Sigmoid colon (tissue), 6 donors: ENCODE measurements at regions not wholly inside any gene's neighbourhood (a gene's known extent, or its start where the extent isn't known, plus 50 kb on each side); places are given as distances from the start of the nearest gene placed in this dataset.

Experiments
- DNase-seq: peaks from one replicate; pipeline ENCODE4 v3.0.0-alpha.2; 2019
- H3K27ac ChIP-seq, 4 donors: fragments of 200-600 bp; sonication (generic); one replicate each; pipeline ENCODE4 v1.5.1; 2016 to 2019; ENCODE audit warnings: mild to moderate bottlenecking in 1 of 4
- H3K27me3 ChIP-seq, 3 donors: fragments of 200-600 bp; sonication (generic); one replicate each; pipeline ENCODE4 v1.5.1; 2019; ENCODE audit warnings: mild to moderate bottlenecking in 1 of 3
- H3K36me3 ChIP-seq, 4 donors: fragments of 200-600 bp; sonication (generic); one replicate each; pipeline ENCODE4 v1.5.1; 2016 to 2019
- H3K4me1 ChIP-seq, 4 donors: fragments of 200-600 bp; sonication (generic); one replicate each; pipeline ENCODE4 v1.5.1; 2017 to 2019
- H3K4me3 ChIP-seq, 4 donors: fragments of 200-600 bp; sonication (generic); one replicate each; pipeline ENCODE4 v1.5.1; 2017 to 2019; ENCODE audit warnings: mild to moderate bottlenecking in 2 of 4, moderate library complexity in 1 of 4
- H3K9me3 ChIP-seq, 4 donors: fragments of 200-600 bp in 3 of 4; sonication (generic) in 3 of 4; one replicate each; pipeline versions ENCODE4 v1.5.1 to v1.6.1; 2013 to 2019
- CTCF ChIP-seq, 4 experiments: fragments of 450-650 bp in 3 of 4; fragments of 200-600 bp in 1 of 4; IDR thresholded peaks; one replicate each; pipeline ENCODE4 v1.5.1; 2016 to 2019; ENCODE audit warnings: antibody characterized with exemption in 4 of 4, mild to moderate bottlenecking in 3 of 4, moderate library complexity in 2 of 4
- EP300 ChIP-seq, 4 donors: sonication (generic); formaldehyde crosslinking; IDR thresholded peaks; one replicate each; pipeline ENCODE4 v1.6.1; 2017; ENCODE audit warnings: antibody characterized with exemption in 4 of 4
- POLR2A ChIP-seq, 2 donors: fragments of 450-650 bp; IDR thresholded peaks; one replicate each; pipeline ENCODE4 v1.6.1; 2016; ENCODE audit warnings: antibody characterized with exemption in 2 of 2, mild to moderate bottlenecking in 2 of 2, moderate library complexity in 2 of 2
- POLR2AphosphoS5 ChIP-seq, 4 donors: sonication (generic); formaldehyde crosslinking; IDR thresholded peaks; one replicate each; pipeline ENCODE4 v1.6.1; 2017; ENCODE audit warnings: antibody characterized with exemption in 4 of 4
- WGBS, 2 donors: extraction: QIAGEN DNeasy Blood & Tissue Kit; methylation state at CpG; one replicate each; pipeline ENCODE4 v1.1.7; 2013; 5-methylcytosine and 5-hydroxymethylcytosine counted together
- intact Hi-C: fragments of 100-400 bp; cut with DNase I; formaldehyde crosslinking; loops from one replicate; pipeline ENCODE4 v1.15.1; 2023
- donor health status: healthy with polysubstance abuse.
- donor health status: healthy.

DNA sequence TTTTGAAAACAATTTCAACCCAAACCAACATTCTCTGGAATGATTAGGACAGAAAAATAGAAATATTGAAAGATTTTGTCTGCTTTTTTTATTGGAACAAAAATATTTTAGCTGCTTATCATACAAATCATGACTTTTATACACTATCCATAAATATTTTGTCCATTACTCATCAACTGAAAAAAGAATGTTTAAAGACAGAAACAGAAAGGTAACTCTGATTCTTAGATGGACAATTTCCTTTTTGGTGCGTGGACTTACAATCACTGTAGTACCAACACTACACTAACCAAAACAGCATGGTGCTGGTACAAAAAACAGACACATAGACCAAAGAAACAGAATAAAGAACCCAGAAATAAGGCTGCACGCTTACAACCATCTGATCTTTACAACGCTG, 582.8 kb upstream of the CCDC54 start:
- WGBS, 2 donors: 91 to 94% methylated on average over 3 of the region's 3 CpGs
- H3K27ac ChIP-seq: no peak overlapping the region
- no peak for DNase-seq
- no peaks in the 10 kb centered on the region for H3K9me3 ChIP-seq
- intact Hi-C loops: no loop called here
- H3K36me3 ChIP-seq: no peaks in the 10 kb centered on the region
- TF ChIP-seq POLR2A (IDR thresholded peaks at IDR 0.05) (no peak), CTCF (IDR thresholded peaks at IDR 0.05) (no peak), EP300 (IDR thresholded peaks at IDR 0.05) (no peak), POLR2AphosphoS5 (IDR thresholded peaks at IDR 0.05) (no peak)
- H3K27me3 ChIP-seq: no peaks in the 10 kb centered on the region
- H3K4me3 ChIP-seq: no peak overlapping the region
- no peaks in the 10 kb centered on the region for H3K4me1 ChIP-seq

DNA sequence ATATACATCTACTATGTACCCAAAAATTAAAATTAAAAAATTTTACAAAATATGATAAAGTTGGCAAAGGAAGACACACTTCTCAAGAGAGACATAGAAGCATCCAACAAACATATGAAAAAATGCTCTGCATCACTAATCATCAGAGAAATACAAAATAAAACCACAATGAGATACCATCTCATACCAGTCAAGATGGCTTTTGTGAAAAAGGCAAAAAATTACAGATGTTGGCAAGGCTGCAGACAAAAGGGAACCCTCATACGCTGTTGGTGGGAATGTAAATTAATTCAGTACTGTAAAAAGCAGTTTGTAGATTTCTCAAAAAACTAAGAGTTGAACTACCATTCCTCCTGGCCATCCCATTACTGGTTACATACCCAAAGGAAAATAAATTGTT, 581.7 kb upstream of the CCDC54 start:
- no peaks in the 10 kb centered on the region for H3K4me1 ChIP-seq
- intact Hi-C loops: no loop called here
- H3K4me3 ChIP-seq: no peak overlapping the region
- no peak overlapping the region for H3K27ac ChIP-seq
- TF ChIP-seq POLR2AphosphoS5 (IDR thresholded peaks at IDR 0.05): no peak
- TF ChIP-seq POLR2A (IDR thresholded peaks at IDR 0.05): no peak
- TF ChIP-seq CTCF (IDR thresholded peaks at IDR 0.05): no peak
- no peak for TF ChIP-seq EP300 (IDR thresholded peaks at IDR 0.05)
- H3K9me3 ChIP-seq: no peaks in the 10 kb centered on the region
- WGBS, 2 donors: 72 to 86% methylated on average over 1 of the region's 1 CpG
- no peaks in the 10 kb centered on the region for H3K27me3 ChIP-seq
- no peak for DNase-seq
- no peaks in the 10 kb centered on the region for H3K36me3 ChIP-seq

DNA sequence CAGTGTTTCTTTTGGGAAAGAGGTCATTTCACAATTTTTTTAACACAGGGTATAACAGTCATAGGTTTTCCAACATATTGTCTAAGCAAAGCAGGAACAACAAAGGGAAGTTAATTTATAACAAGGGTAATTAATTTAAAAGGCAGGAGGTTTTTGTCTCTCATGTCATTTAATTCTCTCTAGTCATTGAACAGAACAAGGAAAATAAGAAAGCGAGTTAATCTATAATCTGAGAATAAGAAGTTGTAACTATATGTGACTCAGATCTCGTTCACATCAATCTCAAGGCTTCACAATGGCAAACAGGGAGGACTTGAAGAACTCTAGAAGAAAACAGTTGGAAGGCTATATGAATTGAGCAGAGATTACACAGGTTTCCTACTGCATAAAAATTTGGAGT, 579.8 kb upstream of the CCDC54 start:
- no peaks in the 10 kb centered on the region for H3K4me1 ChIP-seq
- intact Hi-C loops: no loop called here
- H3K27ac ChIP-seq: no peak overlapping the region
- no peaks in the 10 kb centered on the region for H3K9me3 ChIP-seq
- TF ChIP-seq CTCF (IDR thresholded peaks at IDR 0.05) (no peak), POLR2A (IDR thresholded peaks at IDR 0.05) (no peak), POLR2AphosphoS5 (IDR thresholded peaks at IDR 0.05) (no peak), EP300 (IDR thresholded peaks at IDR 0.05) (no peak)
- no peak overlapping the region for H3K4me3 ChIP-seq
- no peaks in the 10 kb centered on the region for H3K27me3 ChIP-seq
- no peak for DNase-seq
- H3K36me3 ChIP-seq: no peaks in the 10 kb centered on the region
- 57 to 77% methylated on average over 2 of the region's 2 CpGs for WGBS, 2 donors

GRCh38 chr3:106805625-106806024, 571.6 kb upstream of the CCDC54 start:
- H3K9me3 ChIP-seq: no peaks in the 10 kb centered on the region
- H3K4me3 ChIP-seq: no peak overlapping the region
- peaks cover 0 to 12% (median 3%) of the 10 kb centered on the region in 4 donors for H3K4me1 ChIP-seq
- no peak overlapping the region for H3K27ac ChIP-seq
- intact Hi-C loops: no loop called here
- TF ChIP-seq CTCF (IDR thresholded peaks at IDR 0.05) (no peak), POLR2AphosphoS5 (IDR thresholded peaks at IDR 0.05) (no peak), POLR2A (IDR thresholded peaks at IDR 0.05) (no peak), EP300 (IDR thresholded peaks at IDR 0.05) (no peak)
- 73 to 89% methylated on average over 1 of the region's 1 CpG for WGBS, 2 donors
- no peak for DNase-seq
- no peaks in the 10 kb centered on the region for H3K27me3 ChIP-seq
- no peaks in the 10 kb centered on the region for H3K36me3 ChIP-seq

- no peak for TF ChIP-seq CTCF (IDR thresholded peaks at IDR 0.05)
- no peak for TF ChIP-seq POLR2A (IDR thresholded peaks at IDR 0.05)
- TF ChIP-seq POLR2AphosphoS5 (IDR thresholded peaks at IDR 0.05): no peak
- no peak for TF ChIP-seq EP300 (IDR thresholded peaks at IDR 0.05)
- no peak for DNase-seq
- Histone ChIP-seq H3K4me3 (no peak overlapping the region), H3K36me3 (no peaks in the 10 kb centered on the region), H3K27me3 (no peaks in the 10 kb centered on the region), H3K4me1 (peaks cover 0 to 12% (median 3%) of the 10 kb centered on the region in 4 donors), H3K9me3 (no peaks in the 10 kb centered on the region), H3K27ac (no peak overlapping the region)
- intact Hi-C loops: no loop called here
These were observed 570.3 kb upstream of the CCDC54 start for GRCh38 chr3:106806964-106807363.
